ENCODE measurements at regions not wholly inside any gene's neighbourhood (a gene's known extent, or its start where the extent isn't known, plus 50 kb on each side); places are given as distances from the start of the nearest gene placed in this dataset.

GRCh38 chr5:176188085-176188484 is 50.1 kb upstream of the SIMC1 start:
- TF ChIP-seq, protein P1, sequence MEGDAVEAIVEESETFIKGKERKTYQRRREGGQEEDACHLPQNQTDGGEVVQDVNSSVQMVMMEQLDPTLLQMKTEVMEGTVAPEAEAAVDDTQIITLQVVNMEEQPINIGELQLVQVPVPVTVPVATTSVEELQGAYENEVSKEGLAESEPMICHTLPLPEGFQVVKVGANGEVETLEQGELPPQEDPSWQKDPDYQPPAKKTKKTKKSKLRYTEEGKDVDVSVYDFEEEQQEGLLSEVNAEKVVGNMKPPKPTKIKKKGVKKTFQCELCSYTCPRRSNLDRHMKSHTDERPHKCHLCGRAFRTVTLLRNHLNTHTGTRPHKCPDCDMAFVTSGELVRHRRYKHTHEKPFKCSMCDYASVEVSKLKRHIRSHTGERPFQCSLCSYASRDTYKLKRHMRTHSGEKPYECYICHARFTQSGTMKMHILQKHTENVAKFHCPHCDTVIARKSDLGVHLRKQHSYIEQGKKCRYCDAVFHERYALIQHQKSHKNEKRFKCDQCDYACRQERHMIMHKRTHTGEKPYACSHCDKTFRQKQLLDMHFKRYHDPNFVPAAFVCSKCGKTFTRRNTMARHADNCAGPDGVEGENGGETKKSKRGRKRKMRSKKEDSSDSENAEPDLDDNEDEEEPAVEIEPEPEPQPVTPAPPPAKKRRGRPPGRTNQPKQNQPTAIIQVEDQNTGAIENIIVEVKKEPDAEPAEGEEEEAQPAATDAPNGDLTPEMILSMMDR (IDR thresholded peaks at IDR 0.05): no peak
- TF ChIP-seq POLR2AphosphoS5 (IDR thresholded peaks at IDR 0.05): no peak
- TF ChIP-seq POLR2A (IDR thresholded peaks at IDR 0.05): no peak
